SU-DHL-6 (cell line): ENCODE measurements at regions not wholly inside any gene's neighbourhood (a gene's known extent, or its start where the extent isn't known, plus 50 kb on each side); places are given as distances from the start of the nearest gene placed in this dataset.

Experiments used
- H2AFZ ChIP-seq: fragments of 200-600 bp; sonication (generic); 2 replicates; pipeline ENCODE4 v1.6.1; 2014; ENCODE audit warnings: low read depth, mild to moderate bottlenecking, moderate library complexity, mixed read lengths, antibody characterized with exemption, low read length; ENCODE audit not compliant: severe bottlenecking
- H3F3A ChIP-seq: fragments of 200-600 bp; shearing (Covaris generic); 2 replicates; pipeline ENCODE4 v1.6.0; 2016; ENCODE audit warnings: antibody characterized with exemption, mild to moderate bottlenecking; ENCODE audit not compliant: insufficient read depth
- H3K27ac ChIP-seq: fragments of 200-600 bp; sonication (generic); 2 replicates; pipeline ENCODE4 v1.5.1; 2016; ENCODE audit warnings: low read depth, mild to moderate bottlenecking, low read length, moderate library complexity, mixed read lengths
- H3K27me3 ChIP-seq: fragments of 200-600 bp; sonication (generic), shearing (Covaris generic); 2 replicates; pipeline ENCODE4 v1.6.0; 2014; ENCODE audit warnings: mild to moderate bottlenecking, low read length
- H3K36me3 ChIP-seq: fragments of 200-600 bp; sonication (generic); 2 replicates; pipeline ENCODE4 v1.6.1; 2014; ENCODE audit warnings: mild to moderate bottlenecking, low read length, mixed read lengths
- H3K4me2 ChIP-seq: fragments of 300-600, 200-600 bp; shearing (Covaris generic), sonication (generic); 2 replicates; pipeline ENCODE4 v1.6.0; 2014; ENCODE audit warnings: low read length, low read depth, mild to moderate bottlenecking; ENCODE audit not compliant: poor library complexity, severe bottlenecking
- H3K4me3 ChIP-seq: fragments of 200-600 bp; sonication (generic); 2 replicates; pipeline ENCODE4 v1.5.1; 2014; ENCODE audit warnings: antibody characterized with exemption, low read length, mild to moderate bottlenecking, mixed read lengths; ENCODE audit not compliant: insufficient read depth, poor library complexity, severe bottlenecking
- H3K79me2 ChIP-seq: fragments of 200-600 bp; sonication (generic); 2 replicates; pipeline ENCODE4 v1.6.1; 2014; ENCODE audit warnings: mild to moderate bottlenecking, low read length, moderate library complexity; ENCODE audit not compliant: insufficient read depth
- H3K9ac ChIP-seq: fragments of 200-600 bp; sonication (generic); 2 replicates; pipeline ENCODE4 v1.7.0; 2014; ENCODE audit warnings: mild to moderate bottlenecking, low read length
- H3K9me2 ChIP-seq: fragments of 200-600 bp; sonication (generic); replicated peaks from 2 replicates; pipeline ENCODE4 v1.6.1; 2014; ENCODE audit warnings: low read length; ENCODE audit not compliant: insufficient read depth
- H3K9me3 ChIP-seq: fragments of 200-600 bp; sonication (generic); 2 replicates; pipeline ENCODE4 v1.6.1; 2014; ENCODE audit warnings: low read length, mixed read lengths; ENCODE audit not compliant: insufficient read depth
- H4K20me1 ChIP-seq: fragments of 200-600 bp; sonication (generic); 2 replicates; pipeline ENCODE4 v1.6.1; 2014; ENCODE audit warnings: low read depth, mild to moderate bottlenecking, antibody characterized with exemption, low read length, moderate library complexity, mixed read lengths
- CTCF ChIP-seq: fragments of 200-600 bp; sonication (generic); IDR thresholded peaks from one replicate; pipeline ENCODE4 v1.5.1; 2017; ENCODE audit warnings: antibody characterized with exemption, mild to moderate bottlenecking, low read length, moderate library complexity; ENCODE audit not compliant: insufficient read depth, poor library complexity, severe bottlenecking
- EZH2phosphoT487 ChIP-seq: fragments of 200-600 bp; sonication (generic), shearing (Covaris generic); conservative IDR thresholded peaks from 2 replicates; pipeline ENCODE4 v1.6.1; 2018; ENCODE audit warnings: mild to moderate bottlenecking, antibody characterized with exemption, low read length, moderate library complexity, mixed read lengths

GRCh38 chr1:98032958-98033357 lies 112.1 kb upstream of the DPYD start:
- Histone ChIP-seq H4K20me1 (no peaks in the 10 kb centered on the region), H3K27ac (no peak overlapping the region), H3K36me3 (no peaks in the 10 kb centered on the region), H3K9me2 (no peaks in the 10 kb centered on the region), H3K79me2 (no peaks in the 10 kb centered on the region), H3K27me3 (no peaks in the 10 kb centered on the region), H3F3A (no peaks in the 10 kb centered on the region), H2AFZ (no peak overlapping the region), H3K4me2 (no peak overlapping the region), H3K9ac (no peak overlapping the region), H3K9me3 (no peaks in the 10 kb centered on the region), H3K4me3 (no peak overlapping the region)
- TF ChIP-seq CTCF = no peak
- TF ChIP-seq EZH2phosphoT487 = no peak

DNA sequence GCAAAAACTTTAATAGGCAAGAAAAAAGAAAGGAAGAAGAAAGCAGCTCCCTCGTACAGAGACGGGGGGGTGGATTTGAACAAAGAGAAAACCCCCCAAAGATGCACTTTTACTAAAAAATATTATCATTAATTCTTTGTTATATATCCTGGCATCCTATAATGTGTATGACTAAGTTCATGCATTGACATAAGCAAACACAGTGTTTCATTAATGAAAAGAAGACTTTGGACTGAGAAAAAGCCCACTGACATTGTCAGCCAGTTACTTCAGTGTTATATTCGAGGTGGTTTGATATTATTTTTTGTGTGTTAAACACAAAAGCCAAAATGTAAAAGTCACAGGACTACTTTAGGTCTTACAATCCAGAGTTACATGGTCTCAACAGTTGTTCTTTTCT lies 110.1 kb upstream of the DPYD start:
- no peaks in the 10 kb centered on the region for H3K27me3 ChIP-seq
- no peaks in the 10 kb centered on the region for H3F3A ChIP-seq
- TF ChIP-seq EZH2phosphoT487 = no peak
- no peak for TF ChIP-seq CTCF
- H2AFZ ChIP-seq = no peak overlapping the region
- H3K4me3 ChIP-seq = no peak overlapping the region
- H3K27ac ChIP-seq = no peak overlapping the region
- no peaks in the 10 kb centered on the region for H4K20me1 ChIP-seq
- no peaks in the 10 kb centered on the region for H3K9me2 ChIP-seq
- H3K36me3 ChIP-seq = no peaks in the 10 kb centered on the region
- H3K9ac ChIP-seq = no peak overlapping the region
- no peaks in the 10 kb centered on the region for H3K79me2 ChIP-seq
- no peak overlapping the region for H3K4me2 ChIP-seq
- H3K9me3 ChIP-seq = no peaks in the 10 kb centered on the region

GRCh38 chr1:98030483-98030882 lies 109.6 kb upstream of the DPYD start:
- Histone ChIP-seq H4K20me1 (no peaks in the 10 kb centered on the region), H3F3A (no peaks in the 10 kb centered on the region), H3K9me3 (no peaks in the 10 kb centered on the region), H3K27ac (no peak overlapping the region), H3K9ac (no peak overlapping the region), H3K4me3 (no peak overlapping the region), H2AFZ (no peak overlapping the region), H3K4me2 (no peak overlapping the region), H3K27me3 (no peaks in the 10 kb centered on the region), H3K79me2 (no peaks in the 10 kb centered on the region), H3K9me2 (no peaks in the 10 kb centered on the region), H3K36me3 (no peaks in the 10 kb centered on the region)
- TF ChIP-seq EZH2phosphoT487 = no peak
- no peak for TF ChIP-seq CTCF

DNA sequence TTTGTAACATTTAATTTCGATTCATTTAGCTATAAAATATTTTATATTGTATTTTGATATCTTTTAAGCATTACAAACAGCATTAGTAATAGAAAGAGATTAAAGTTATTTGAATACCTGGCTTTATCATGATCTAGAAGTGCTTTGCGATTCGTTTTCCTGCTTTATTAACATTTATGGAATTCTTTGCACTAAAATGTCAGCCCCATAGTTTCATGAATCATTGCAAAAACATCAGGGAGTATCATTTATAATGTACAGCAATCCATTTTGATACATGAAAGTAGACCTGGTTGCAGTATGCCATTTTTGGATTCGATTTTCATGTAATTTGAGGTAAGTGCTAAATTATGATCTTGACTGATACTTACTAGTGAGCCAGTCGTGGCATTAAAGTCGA lies 108.0 kb upstream of the DPYD start:
- H3K9me3 ChIP-seq = no peaks in the 10 kb centered on the region
- no peak overlapping the region for H2AFZ ChIP-seq
- H3K9ac ChIP-seq = no peak overlapping the region
- no peaks in the 10 kb centered on the region for H4K20me1 ChIP-seq
- no peaks in the 10 kb centered on the region for H3F3A ChIP-seq
- H3K4me2 ChIP-seq = no peak overlapping the region
- H3K27ac ChIP-seq = no peak overlapping the region
- H3K79me2 ChIP-seq = no peaks in the 10 kb centered on the region
- no peaks in the 10 kb centered on the region for H3K27me3 ChIP-seq
- TF ChIP-seq EZH2phosphoT487 (no peak), CTCF (no peak)
- no peaks in the 10 kb centered on the region for H3K36me3 ChIP-seq
- no peak overlapping the region for H3K4me3 ChIP-seq
- H3K9me2 ChIP-seq = no peaks in the 10 kb centered on the region
